Activated B cell treated with CpG ODN at 0.5 μM for 24 hours (primary cell): ENCODE measurements at regions not wholly inside any gene's neighbourhood (a gene's known extent, or its start where the extent isn't known, plus 50 kb on each side); places are given as distances from the start of the nearest gene placed in this dataset.
"Not testable (repeated sequence)": the region's sequence is repeated elsewhere in the genome, so short reads cannot be mapped to it uniquely, and the experiment has no call there.

Source experiments
- ATAC-seq: fragments of 200-7000 bp; cut with Tn5 transposase; one replicate; pipeline ENCODE4 v1.10.0; 2021; ENCODE audit warnings: low read depth, mild to moderate bottlenecking, moderate library complexity
- CTCF ChIA-PET: fragments of 350-600 bp; sonication (Branson Sonifier 250); formaldehyde crosslinking; loops from one replicate; lab custom pipeline; 2021; ENCODE audit warnings: antibody characterized with exemption; lab: Charles Lee
- POLR2A ChIA-PET: fragments of 350-600 bp; sonication (Branson Sonifier 250); formaldehyde crosslinking; loops from one replicate; lab custom pipeline; 2021; ENCODE audit warnings: antibody characterized with exemption; lab: Charles Lee
- DNase-seq: peaks from one replicate; pipeline ENCODE4 v3.0.0; 2022
- H3K27ac Mint-ChIP-seq: one replicate; pipeline ENCODE4 v1.8.0; 2020; ENCODE audit warnings: mixed read lengths
- H3K27me3 Mint-ChIP-seq: one replicate; pipeline ENCODE4 v1.8.0; 2021; ENCODE audit warnings: mixed read lengths
- H3K36me3 Mint-ChIP-seq: one replicate; pipeline ENCODE4 v1.8.0; 2021; ENCODE audit warnings: low read depth, mixed read lengths
- H3K4me1 Mint-ChIP-seq: one replicate; pipeline ENCODE4 v1.8.0; 2021; ENCODE audit warnings: mixed read lengths
- H3K4me3 Mint-ChIP-seq: one replicate; pipeline ENCODE4 v1.8.0; 2020; ENCODE audit warnings: mild to moderate bottlenecking, mixed read lengths
- H3K9me3 Mint-ChIP-seq: one replicate; pipeline ENCODE4 v1.8.0; 2020; ENCODE audit warnings: mixed read lengths
- CTCF ChIP-seq: fragments of 200-600 bp; IDR thresholded peaks from one replicate; pipeline ENCODE4 v1.8.0; 2022; ENCODE audit warnings: antibody characterized with exemption, mild to moderate bottlenecking
- intact Hi-C: fragments of 100-400 bp; cut with micrococcal nuclease; formaldehyde crosslinking; loops from one replicate; pipeline ENCODE4 v1.15.1; 2024

GRCh38 chr18:71040161-71040560, 751.3 kb downstream of the SOCS6 start:
- no peak overlapping the region for H3K4me3 Mint-ChIP-seq
- no peaks in the 10 kb centered on the region for H3K9me3 Mint-ChIP-seq
- ChIA-PET POLR2A (no interaction called here), CTCF (no interaction called here)
- no peak overlapping the region for H3K27ac Mint-ChIP-seq
- no peak for TF ChIP-seq CTCF
- no peak for DNase-seq
- H3K4me1 Mint-ChIP-seq = no peaks in the 10 kb centered on the region
- ATAC-seq = no peak
- no peaks in the 10 kb centered on the region for H3K36me3 Mint-ChIP-seq
- intact Hi-C loops = no loop called here
- H3K27me3 Mint-ChIP-seq = no peaks in the 10 kb centered on the region

GRCh38 chr18:71038196-71038595, 749.4 kb downstream of the SOCS6 start:
- Mint-ChIP-seq H3K27ac (no peak overlapping the region), H3K9me3 (no peaks in the 10 kb centered on the region), H3K27me3 (no peaks in the 10 kb centered on the region), H3K36me3 (no peaks in the 10 kb centered on the region), H3K4me3 (no peak overlapping the region), H3K4me1 (no peaks in the 10 kb centered on the region)
- intact Hi-C loops = no loop called here
- no peak for TF ChIP-seq CTCF
- ChIA-PET POLR2A (no interaction called here), CTCF (no interaction called here)
- ATAC-seq = no peak
- no peak for DNase-seq

GRCh38 chr18:71036783-71037182, 747.9 kb downstream of the SOCS6 start:
- TF ChIP-seq CTCF = no peak
- H3K4me3 Mint-ChIP-seq = no peak overlapping the region
- ChIA-PET CTCF (no interaction called here), POLR2A (no interaction called here)
- H3K27ac Mint-ChIP-seq = no peak overlapping the region
- intact Hi-C loops = no loop called here
- no peaks in the 10 kb centered on the region for H3K36me3 Mint-ChIP-seq
- H3K27me3 Mint-ChIP-seq = no peaks in the 10 kb centered on the region
- DNase-seq (no peak), ATAC-seq (no peak)
- H3K9me3 Mint-ChIP-seq = peaks cover 4% of the 10 kb centered on the region
- H3K4me1 Mint-ChIP-seq = no peaks in the 10 kb centered on the region

- CTCF ChIA-PET, H3K4me1 Mint-ChIP-seq, H3K36me3 Mint-ChIP-seq, H3K27ac Mint-ChIP-seq, ATAC-seq, H3K4me3 Mint-ChIP-seq, H3K27me3 Mint-ChIP-seq, DNase-seq, POLR2A ChIA-PET, intact Hi-C loops: not testable (repeated sequence)
- peaks cover 10% of the 10 kb centered on the region for H3K9me3 Mint-ChIP-seq
Measured at GRCh38 chr18:71031296-71032191, 742.7 kb downstream of the SOCS6 start.

GRCh38 chr18:71030085-71030484, 741.2 kb downstream of the SOCS6 start:
- ATAC-seq, CTCF ChIA-PET: not testable (repeated sequence)

GRCh38 chr18:71028285-71028762, 739.5 kb downstream of the SOCS6 start:
- ChIA-PET POLR2A (no interaction called here), CTCF (no interaction called here)
- ATAC-seq (no peak), DNase-seq (no peak)
- H3K36me3 Mint-ChIP-seq = no peaks in the 10 kb centered on the region
- H3K27me3 Mint-ChIP-seq = no peaks in the 10 kb centered on the region
- intact Hi-C loops = no loop called here
- H3K4me1 Mint-ChIP-seq = no peaks in the 10 kb centered on the region
- TF ChIP-seq CTCF = no peak
- H3K27ac Mint-ChIP-seq = no peak overlapping the region
- peaks cover 10% of the 10 kb centered on the region for H3K9me3 Mint-ChIP-seq
- H3K4me3 Mint-ChIP-seq = no peak overlapping the region

More at GRCh38 chr18:71030085-71030484, 741.2 kb downstream of the SOCS6 start:
- DNase-seq, intact Hi-C loops, H3K4me1 Mint-ChIP-seq, H3K27ac Mint-ChIP-seq, H3K27me3 Mint-ChIP-seq, POLR2A ChIA-PET, H3K4me3 Mint-ChIP-seq, H3K36me3 Mint-ChIP-seq: not testable (repeated sequence)
- H3K9me3 Mint-ChIP-seq = peaks cover 10% of the 10 kb centered on the region
